Activated CD4-positive, alpha-beta T cell treated with anti-CD3 and anti-CD28 coated beads for 24 hours (primary cell): ENCODE measurements at regions not wholly inside any gene's neighbourhood (a gene's known extent, or its start where the extent isn't known, plus 50 kb on each side); places are given as distances from the start of the nearest gene placed in this dataset.

Experiments used
- DNase-seq, 2 donors: peaks; one replicate each; pipeline ENCODE4 v3.0.0-alpha.2; 2020; ENCODE audit warnings: low read depth in 2 of 2

DNA sequence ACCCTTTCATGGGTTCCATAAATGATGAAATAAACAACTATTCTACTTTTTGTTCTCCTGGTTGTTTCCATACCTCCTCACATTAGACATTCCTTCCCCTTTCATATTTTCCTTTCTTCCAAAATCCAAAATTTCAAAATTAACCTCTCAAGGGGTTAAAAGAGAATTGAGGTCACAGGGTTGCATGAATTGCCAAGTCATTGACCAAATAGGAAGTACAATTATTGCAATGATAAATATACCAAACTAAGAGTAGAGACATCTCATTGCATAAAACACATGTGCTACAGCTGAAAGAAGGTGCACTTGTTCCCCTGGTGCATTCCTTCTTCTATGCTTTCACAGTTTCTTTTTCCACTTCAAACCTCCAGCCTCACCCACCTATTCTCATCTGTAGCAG lies 136.1 kb downstream of the KCTD12 start:
- DNase-seq = no peak

DNA sequence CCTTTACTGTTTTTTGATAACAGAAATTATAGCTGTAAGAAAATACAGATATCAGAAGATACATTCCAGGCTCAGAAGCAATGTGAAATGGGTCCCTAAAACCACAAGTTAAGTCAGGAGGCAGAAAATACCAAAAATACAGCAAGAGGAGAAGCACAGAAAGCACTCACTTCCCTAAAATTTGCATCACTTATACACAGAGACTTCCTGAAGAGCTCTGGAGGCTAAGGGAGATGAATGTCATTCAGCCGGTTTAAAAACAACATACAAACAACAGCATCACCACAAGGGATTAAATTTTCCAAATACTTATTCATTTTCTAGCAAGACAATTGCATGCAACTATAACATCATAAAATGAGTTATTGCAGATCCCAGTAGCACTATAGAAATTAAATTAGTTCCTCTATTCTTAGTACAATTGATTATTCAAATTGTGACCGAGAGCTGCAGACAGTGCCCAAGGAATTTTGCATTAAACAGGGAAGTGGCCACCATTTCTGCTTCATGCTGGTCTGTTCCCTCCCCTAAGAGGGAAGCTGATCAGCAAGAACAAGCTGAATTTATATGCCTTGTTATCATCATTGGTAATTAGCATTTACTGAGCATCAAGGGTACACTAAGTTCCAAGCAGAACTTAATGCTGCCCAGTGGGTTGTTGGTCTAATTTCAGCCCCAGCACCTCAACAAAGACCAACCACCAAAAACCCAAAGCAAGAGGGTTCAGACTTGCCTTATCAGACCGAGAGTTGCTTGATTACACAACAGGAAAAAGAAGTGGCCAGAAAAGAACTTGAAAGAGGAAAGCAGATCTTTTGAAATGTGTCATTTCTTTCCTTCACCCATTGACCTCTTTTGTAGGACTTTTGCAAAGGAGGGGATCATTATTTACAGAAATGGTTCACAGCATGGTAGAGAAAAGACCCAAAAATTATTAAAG lies 140.7 kb downstream of the KCTD12 start:
- no peak for DNase-seq

DNA sequence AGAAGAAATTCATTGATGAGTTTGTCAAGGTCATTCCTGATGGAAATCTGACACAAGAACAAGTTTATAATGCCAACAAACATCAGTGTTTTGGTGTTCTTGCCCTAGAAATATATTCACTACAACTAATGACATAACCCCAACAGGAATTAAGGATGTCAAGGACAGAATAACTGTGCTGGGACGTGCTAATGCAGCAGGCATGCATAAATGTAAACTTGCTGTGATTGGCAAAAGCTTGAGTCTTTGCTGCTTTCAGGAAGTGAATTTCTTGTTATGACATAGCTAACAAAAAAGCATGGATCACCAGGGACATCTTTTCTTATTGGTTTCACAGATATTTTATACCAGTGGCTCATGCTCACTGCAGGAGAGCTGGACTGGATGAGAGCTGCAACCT lies 144.6 kb downstream of the KCTD12 start:
- DNase-seq = no peak

DNA sequence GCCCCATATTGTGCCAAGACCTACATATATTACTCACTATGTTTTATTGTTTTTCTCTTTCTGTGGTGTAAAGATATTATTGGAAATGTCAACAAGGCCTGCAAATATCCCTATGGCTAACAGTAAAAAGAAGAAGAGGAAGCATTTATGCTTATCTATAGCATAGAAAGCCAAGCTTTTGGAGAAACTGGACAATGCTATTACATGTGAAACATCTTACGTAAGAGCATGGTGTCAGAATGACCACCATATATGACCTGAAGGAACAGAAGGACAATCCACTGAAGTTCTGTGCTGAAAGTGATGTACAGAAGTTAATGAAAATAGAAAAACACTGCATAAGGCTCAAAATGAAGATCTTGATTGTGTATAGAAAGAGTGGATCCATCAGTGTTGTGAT lies 145.2 kb downstream of the KCTD12 start:
- no peak for DNase-seq

DNA sequence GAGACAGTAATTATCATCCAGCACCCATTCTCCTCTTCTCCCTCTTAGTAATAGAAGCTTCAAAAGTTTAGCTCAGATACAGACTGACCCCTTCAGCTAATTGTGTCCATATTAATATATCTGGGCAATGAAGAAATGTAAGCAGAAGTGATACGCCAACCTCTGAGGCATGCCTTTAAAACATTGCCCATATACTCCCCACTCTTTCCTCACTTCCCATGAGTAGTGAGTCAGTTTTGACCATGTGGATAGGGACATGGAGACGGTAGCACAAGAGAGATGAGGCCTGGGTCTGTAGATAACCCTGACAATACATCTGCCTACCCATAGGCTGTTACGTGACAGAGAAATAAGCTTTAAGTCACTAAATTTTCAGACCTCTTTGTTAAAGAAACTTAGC lies 147.6 kb downstream of the KCTD12 start:
- no peak for DNase-seq

DNA sequence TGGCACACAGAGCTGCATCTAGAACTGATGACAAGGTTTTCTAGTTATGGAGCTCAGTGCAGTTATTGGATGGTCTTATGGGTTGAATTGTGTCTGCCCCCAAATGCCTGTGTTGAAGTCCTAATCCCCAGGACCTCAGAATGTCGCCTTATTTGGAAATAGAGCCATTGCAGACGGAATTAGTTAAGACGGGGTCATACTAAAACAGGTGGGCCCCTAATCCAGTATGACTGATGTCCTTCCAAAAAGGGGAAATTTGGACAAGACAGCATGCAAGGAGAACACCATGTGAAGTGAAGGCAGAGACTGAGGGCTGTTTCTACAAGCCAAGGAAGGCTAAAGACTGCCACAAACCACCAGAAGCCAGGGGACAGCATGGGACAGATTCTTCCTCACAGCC lies 148.7 kb downstream of the KCTD12 start:
- no peak for DNase-seq

DNA sequence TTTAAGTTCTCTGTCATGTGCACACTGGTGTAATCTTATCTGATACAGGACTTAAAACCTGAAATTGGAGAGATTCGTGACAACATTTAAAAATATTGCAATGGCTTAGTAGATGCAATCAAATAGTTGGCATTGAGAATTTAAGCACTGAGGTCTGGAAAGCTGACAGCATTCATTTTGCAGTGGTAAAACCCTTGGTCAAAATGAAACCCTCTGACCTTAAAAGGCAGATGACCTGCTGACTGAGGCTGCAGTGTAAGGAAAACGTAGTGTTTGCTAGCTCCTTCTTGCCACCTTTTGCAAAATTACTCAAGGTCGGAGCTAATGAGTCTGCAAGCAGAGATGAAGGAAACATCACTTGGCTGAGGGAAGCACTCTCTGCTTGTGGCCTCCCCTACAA lies 150.6 kb downstream of the KCTD12 start:
- DNase-seq = no peak

DNA sequence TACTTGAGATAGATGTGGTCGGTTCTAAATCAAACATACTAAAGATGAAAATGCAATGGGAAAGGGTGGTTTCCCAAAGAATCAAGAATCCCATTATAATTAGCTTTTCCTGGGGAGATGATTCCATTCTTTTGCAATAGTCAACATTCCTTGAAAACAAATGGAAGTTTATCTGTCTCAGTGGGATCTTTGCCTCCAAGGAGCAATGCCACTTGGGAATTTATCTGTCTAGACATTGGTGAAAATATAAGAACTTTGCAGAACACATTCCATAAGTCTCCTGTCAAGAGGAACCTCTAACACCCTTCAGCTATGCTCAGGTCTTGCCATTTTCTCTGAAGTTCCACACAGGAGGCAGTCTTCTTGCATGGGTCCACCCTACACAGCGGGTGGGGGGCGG lies 152.5 kb downstream of the KCTD12 start:
- no peak for DNase-seq

DNA sequence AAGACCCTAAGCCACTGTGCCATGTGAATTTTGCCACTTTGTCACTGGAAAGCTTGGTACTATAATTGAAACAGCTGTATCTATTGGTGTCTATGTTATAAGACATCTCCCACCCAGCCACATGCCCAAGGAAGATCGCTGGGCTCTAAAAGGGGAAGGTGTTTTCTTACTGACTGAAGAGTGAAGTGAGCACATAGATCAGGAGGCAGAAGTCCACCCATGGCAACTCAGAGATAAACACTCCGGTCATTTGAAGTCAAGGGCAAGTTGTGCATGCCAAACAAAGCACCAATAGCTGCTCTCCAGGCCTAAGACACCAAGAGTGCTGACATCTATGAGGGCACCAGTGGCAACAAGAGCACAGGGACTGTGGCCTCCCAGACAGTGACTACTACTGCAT lies 153.8 kb downstream of the KCTD12 start:
- no peak for DNase-seq

DNA sequence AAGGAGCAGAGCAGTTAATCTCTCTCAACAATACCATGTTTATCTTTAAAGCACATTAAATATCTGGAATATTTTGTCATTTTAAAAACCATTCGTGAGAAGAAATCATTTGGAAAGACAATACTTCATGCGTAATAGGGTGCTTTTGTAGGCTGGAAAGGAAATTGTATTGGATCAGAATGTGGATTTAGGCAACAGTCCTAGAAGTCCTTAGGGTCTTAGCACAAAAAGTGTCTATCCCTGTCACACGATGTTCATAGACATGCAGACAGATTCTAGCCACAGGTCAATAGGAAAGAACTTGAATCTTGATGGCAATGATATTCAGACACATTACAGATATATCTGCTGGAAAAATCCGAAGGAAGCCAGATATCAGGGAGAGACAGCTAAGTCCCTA lies 156.0 kb downstream of the KCTD12 start:
- no peak for DNase-seq

DNA sequence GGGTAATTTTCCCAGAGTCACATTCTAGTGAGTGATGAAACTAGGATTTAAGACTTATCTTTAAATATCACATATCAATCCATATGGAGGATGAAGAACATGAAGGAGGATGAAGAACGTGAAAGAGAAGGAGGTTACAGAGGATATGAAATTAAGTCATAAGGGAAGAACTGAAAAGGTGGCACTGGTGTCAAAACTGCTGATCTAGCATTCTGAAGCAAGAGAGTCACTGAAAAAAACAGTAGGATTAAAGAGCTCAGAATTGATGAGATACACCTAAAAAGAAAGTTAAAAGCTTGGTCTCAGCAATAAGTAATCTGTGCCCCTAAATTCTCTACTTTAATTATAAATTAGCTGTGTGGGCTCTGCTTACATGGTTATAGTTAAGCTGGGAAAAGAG lies 156.5 kb downstream of the KCTD12 start:
- no peak for DNase-seq

DNA sequence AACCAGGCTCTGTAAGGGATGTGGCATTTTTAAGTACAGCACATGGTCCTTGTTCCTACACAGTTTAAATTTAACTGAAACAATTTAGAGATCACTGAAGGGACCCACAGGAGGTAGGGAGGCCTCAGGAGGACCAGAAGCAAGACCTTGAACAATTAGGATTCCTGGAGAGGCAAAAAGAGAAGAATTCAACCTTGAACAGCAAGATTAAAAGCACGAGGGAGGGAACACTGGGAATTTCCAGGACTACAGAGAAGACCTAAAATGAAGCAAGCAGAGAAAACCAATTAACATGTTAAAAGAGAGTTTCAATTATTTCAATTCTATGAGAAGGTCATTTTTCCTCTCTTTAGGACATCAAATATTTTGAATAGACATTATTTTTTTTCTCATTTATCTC lies 160.3 kb downstream of the KCTD12 start:
- DNase-seq = no peak

DNA sequence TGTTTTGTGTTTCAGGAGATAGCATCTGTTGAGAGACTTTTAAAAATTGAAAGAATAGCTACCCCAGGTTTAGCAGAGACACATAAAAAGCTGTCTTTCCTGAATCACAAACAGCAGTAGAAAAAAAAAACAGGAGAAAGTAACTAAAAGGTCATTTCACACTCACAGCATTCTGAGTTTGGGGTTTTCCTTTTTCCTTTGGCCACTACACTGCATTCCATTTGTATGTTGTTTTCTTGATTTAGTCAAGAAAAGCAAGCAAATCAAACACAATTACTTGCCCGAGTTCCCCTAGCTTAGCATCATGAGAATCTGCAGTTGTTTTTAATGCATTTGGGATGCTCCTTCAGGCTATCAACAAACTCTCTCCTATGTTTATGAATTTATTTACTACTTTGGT lies 161.0 kb downstream of the KCTD12 start:
- no peak for DNase-seq

DNA sequence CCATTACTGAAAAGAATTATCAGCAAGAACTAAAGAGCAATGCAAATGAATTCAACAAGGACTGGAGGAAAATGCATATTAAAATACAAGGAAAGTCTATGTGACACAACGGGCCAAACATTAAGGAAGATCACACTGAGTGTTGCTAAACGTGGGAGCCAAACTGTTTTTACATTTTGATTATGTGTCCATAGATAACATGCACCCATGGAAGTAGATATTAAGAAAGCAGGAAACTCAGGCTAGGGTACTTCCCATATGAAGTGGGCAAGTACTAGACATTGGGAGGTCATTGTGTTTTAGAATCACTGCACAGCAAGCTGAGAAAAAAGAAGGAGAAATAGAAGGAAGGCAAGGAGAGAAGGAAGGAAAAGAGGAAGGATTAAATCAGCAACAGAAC lies 161.8 kb downstream of the KCTD12 start:
- DNase-seq = no peak

DNA sequence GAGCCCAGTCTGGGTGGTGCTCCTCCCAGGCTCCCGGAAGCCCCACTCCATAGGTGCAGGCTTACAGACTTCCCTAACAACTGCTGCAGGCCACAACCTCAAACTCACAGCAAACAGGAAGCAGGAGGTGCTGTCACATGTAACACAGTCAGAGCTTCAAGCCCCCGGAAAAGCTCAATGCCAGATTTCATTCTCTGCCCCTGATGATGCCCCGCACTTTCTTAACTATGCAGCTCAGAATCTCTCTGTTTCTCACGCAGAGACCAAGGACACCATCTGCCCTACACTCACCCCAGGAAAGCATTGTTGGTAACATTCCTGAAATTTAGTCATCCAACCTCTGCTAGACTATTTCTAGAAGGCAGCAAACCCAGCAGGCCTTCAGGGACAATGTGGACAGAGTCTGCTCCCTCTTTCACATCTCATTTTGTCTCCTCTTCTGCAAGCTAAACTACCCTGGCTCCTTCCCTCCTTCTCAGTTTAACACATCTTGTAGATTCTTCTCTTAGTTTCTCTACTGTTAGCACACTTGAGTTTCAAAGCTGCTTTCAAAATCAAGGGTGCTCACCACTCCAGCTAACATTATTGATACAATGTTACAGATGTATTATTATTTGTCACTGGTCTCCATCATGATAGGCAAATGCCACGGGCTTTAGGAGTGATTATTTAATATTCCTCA lies 162.5 kb downstream of the KCTD12 start:
- no peak for DNase-seq

DNA sequence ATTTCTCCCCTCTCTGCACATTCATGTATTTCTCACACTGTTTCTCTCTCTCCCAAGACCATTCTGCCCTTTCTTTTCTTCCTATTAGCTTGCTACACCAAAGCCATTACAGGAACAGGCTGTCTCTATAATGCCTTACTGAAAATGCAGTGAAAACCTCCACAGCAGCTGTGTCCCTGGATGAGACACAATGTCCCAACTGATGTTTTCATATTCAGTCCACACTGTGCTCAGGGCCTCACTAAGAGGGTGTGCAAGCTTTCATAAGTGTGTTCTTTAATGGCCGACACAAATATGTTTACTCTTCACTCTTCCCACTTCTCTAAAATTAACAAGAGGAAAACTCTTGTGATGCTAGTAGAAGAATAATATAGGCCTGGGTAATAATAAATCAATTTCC lies 163.4 kb downstream of the KCTD12 start:
- no peak for DNase-seq

DNA sequence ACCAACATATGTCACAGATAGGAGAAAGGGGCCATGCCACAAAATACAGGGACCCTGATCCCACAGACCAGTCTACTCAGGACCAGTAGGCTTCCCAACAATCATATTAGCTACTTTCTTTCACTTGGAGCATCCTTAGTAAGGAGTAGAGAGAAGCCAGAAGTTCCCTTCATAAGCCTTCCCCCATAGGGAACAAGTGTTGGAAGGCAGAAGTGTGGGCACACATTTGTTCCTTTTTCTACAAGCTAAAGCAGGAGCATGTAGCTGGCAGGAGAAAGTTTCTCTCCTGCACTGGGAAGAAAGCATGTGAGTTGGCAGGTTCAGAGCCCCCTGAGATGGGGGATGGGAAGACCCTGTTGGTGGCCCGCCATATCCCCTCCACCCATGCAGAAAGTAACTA lies 165.4 kb downstream of the KCTD12 start:
- no peak for DNase-seq

DNA sequence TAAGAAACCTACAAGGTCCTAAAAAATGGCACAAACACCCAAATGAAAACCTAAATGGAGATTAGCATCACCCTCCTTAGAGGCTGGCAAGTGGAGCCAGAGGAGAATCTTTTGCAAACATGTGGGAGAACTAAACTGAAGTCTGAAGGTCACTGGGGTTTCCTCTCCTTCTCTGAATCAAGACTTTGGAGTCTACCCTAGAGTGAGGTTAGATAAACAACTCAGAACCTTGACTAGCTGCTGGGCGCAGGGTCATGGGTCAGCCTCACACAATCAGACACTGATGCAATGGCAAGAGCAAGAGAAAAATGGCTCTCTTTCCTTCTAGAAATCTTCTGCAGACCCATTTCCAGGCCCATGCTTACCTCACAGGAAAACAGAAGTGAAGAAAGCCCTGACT lies 165.8 kb downstream of the KCTD12 start:
- no peak for DNase-seq

DNA sequence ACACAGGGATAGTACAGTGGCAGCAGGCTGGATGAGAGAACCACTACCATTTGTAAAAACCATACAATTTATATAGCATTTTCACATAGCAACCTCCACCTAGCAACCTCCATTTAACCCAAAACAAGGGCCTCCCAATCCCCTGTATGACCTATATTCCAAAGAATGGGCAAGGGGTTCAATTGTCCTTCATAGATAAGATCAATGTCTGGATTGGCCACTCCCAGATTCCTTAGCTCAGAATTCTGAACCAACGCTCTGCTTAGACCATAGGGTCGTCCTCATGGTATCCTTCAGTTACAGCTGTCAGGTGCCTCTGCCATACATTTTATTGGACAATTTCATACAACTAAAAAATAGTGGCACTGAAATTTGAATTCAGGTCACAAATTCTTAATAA lies 166.2 kb downstream of the KCTD12 start:
- DNase-seq = no peak

DNA sequence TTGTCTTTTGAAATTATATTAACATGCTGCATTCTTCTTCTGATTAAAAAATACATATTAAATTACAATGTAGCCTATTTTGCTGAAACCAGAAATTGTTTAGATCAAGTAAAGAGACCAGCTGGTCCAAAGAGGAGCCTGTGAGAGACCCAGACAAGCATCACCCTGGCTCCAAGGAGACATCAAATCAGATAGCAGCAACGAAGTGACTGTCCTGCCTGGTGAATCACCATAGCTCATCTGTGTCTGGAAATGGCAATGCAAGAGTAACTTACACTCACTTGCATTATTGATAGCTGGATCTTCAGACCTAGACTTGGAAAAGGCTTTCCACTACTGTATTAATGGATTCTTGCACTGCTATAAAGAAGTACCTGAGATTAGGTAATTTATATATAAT lies 169.1 kb downstream of the KCTD12 start:
- no peak for DNase-seq

DNA sequence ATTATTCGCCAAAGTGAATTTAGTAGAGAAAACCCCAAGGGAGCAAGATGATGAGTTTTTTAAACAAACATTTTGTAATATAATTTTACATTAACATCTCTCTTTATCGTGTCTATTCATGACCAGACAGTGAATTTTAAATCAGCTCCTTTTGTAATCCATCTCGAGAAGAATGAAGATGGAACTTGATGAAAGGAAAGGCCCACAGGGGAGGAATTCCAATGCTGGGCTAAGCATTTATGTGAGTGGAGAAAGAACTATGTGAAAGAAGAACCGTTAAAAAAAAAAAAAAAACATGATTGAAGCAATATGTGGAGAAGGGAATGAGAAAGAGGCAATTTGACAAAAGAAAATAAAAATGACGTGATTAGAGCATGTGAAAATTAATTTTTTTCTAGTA lies 170.6 kb downstream of the KCTD12 start:
- DNase-seq = no peak

DNA sequence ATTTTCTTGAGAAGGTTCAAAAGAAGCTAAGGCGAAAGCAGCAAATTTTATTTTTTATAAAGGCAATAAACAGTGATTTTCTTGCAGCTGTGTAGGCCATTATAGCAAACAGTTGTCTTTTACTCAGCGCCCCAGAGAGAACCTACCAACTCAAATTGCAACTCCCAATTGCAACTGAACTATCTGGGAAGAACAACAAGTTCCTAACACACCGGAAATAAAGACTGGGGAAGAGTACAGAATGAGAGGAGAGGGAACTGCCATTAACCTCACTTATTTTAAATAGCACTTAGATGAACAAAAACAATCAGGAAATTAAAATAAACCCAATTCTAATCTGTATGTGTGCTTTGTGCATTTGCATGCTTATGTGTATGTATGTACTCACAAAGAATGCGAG lies 171.1 kb downstream of the KCTD12 start:
- DNase-seq = no peak

DNA sequence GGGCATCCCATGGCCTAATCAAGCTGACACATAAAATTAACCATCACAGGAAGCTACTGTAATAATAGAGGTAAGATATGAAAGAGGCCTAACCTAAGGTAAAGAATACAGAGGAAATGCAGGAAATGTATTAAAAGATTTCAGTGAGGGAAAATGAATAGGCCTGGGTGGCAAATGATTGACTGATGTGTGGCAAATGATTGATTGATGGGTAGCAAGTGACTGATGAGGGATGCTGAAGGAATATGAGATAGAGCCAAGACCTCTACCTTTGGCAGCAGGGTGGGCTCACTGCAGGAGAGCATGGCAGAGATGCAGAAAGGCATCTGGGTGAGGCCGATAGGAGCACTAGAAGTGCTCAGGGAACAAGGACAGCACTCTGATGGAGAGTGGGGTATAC lies 172.9 kb downstream of the KCTD12 start:
- DNase-seq = no peak
